Heart left ventricle (tissue), 16 donors: ENCODE measurements at regions not wholly inside any gene's neighbourhood (a gene's known extent, or its start where the extent isn't known, plus 50 kb on each side); places are given as distances from the start of the nearest gene placed in this dataset.

Source experiments
- ATAC-seq, 4 donors: fragments of 200-7000 bp; cut with Tn5 transposase; one replicate each; pipeline ENCODE4 v1.9.1; 2020 to 2022; ENCODE audit warnings: moderate library complexity in 4 of 4, mild to moderate bottlenecking in 3 of 4, moderate number of reproducible peaks in 1 of 4
- DNase-seq, 5 donors: peaks; one replicate each; pipeline ENCODE4 v3.0.0-alpha.2; 2020
- H3K27ac ChIP-seq, 12 donors: fragments of 200-600 bp; sonication (generic) in 4 of 12; one replicate each; pipeline versions ENCODE4 v1.5.0 to v1.8.0; 2016 to 2022; ENCODE audit warnings: mild to moderate bottlenecking in 2 of 12
- H3K27me3 ChIP-seq, 9 donors: fragments of 200-600 bp; sonication (generic) in 2 of 9; one replicate each; pipeline versions ENCODE4 v1.5.1 to v1.8.0; 2016 to 2022; ENCODE audit warnings: mild to moderate bottlenecking in 3 of 9
- H3K36me3 ChIP-seq, 9 donors: fragments of 200-600 bp; sonication (generic) in 2 of 9; one replicate each; pipeline versions ENCODE4 v1.5.0 to v1.8.0; 2018 to 2022; ENCODE audit warnings: mild to moderate bottlenecking in 2 of 9
- H3K4me1 ChIP-seq, 12 donors: fragments of 200-600 bp; sonication (generic) in 4 of 12; one replicate each; pipeline versions ENCODE4 v1.5.0 to v1.8.0; 2016 to 2022; ENCODE audit warnings: mild to moderate bottlenecking in 3 of 12
- H3K4me3 ChIP-seq, 12 donors: fragments of 200-600 bp; sonication (generic) in 4 of 12; one replicate each; pipeline versions ENCODE4 v1.5.0 to v1.8.0; 2017 to 2022; ENCODE audit warnings: mild to moderate bottlenecking in 9 of 12, moderate library complexity in 4 of 12
- H3K9me3 ChIP-seq, 12 donors: fragments of 200-600 bp; sonication (generic) in 4 of 12; one replicate each; pipeline versions ENCODE4 v1.5.0 to v1.8.0; 2016 to 2022; ENCODE audit warnings: mild to moderate bottlenecking in 1 of 12
- CTCF ChIP-seq, 12 donors: fragments of 200-600 bp; sonication (generic) in 4 of 12; IDR thresholded peaks; one replicate each; pipeline versions ENCODE4 v1.5.0 to v1.8.0; 2018 to 2022; ENCODE audit warnings: antibody characterized with exemption in 12 of 12, mild to moderate bottlenecking in 5 of 12
- POLR2A ChIP-seq, 2 donors: fragments of 450-650 bp; IDR thresholded peaks; one replicate each; pipeline ENCODE4 v1.6.1; 2017; ENCODE audit warnings: antibody characterized with exemption in 2 of 2, mild to moderate bottlenecking in 2 of 2, moderate library complexity in 2 of 2
- WGBS, 4 donors: extraction: QIAGEN DNeasy Blood & Tissue Kit in 2 of 4; methylation state at CpG; one replicate each; pipeline versions ENCODE4 v1.1.5 to v1.1.7; 2013 to 2018; 5-methylcytosine and 5-hydroxymethylcytosine counted together
- intact Hi-C, 10 donors: fragments of 100-400 bp; cut with DNase I; formaldehyde crosslinking; loops; one replicate each; pipeline versions ENCODE4 v1.11.1 to v1.14.2; 2022
- donor health status: ischemic (EF 13 %, LVEDD 7.1; RV severe dilation, severe dysfunction).
- donor health status: healthy with polysubstance abuse.
- donor health status: DM: no; HTN: yes; CAD: no.
- donor health status: DM: no; HTN: no; CAD: no.
- donor health status: ischemic (EF 25% LVEDD 6.9; RV normal size, moderate dysfunction).
- donor health status: ischemic (EF 25% LVEDD 5.7; RV mildly dilated, moderate dysfunction).
- donor health status: healthy.
- donor health status: DM: yes; HTN: yes; CAD: no.
- donor health status: ischemic (EF 35%, LVEDD 5.7; RV mildly dilated, moderate dysfunction).
- donor health status: nonischemic (EF 11% LVEDD 7.7; RV severe dilation, severe dysfunction).
- donor health status: DM: yes; HTN: yes; CAD: no.
- donor health status: PGD.
- donor health status: ischemic (EF 29% LVEDD 5.4; RV normal size, mild dysfunction).
- donor health status: nonischemic (EF 23%, LVEDD 6.1; RV moderate dilation, normal function).

- no peak overlapping the region for H3K4me3 ChIP-seq
- DNase-seq: no peak
- WGBS, 4 donors: 89 to 95% (median 92%) methylated on average over 1 of the region's 1 CpG
- intact Hi-C loops: loop anchor here in 2 of 10 donors (5.0 to 10.0 kb wide), 2 partner anchors 63 to 70 kb away; no protein-coding TSS in a partner anchor
- H3K36me3 ChIP-seq: no peaks in the 10 kb centered on the region
- ATAC-seq: no peak
- H3K27me3 ChIP-seq: no peaks in the 10 kb centered on the region
- TF ChIP-seq CTCF (IDR thresholded peaks at IDR 0.05) (no peak), POLR2A (IDR thresholded peaks at IDR 0.05) (no peak)
- peaks cover 0 to 11% (median 0%) of the 10 kb centered on the region in 12 donors for H3K9me3 ChIP-seq
- H3K4me1 ChIP-seq: peaks cover 0 to 18% (median 0%) of the 10 kb centered on the region in 12 donors
- no peak overlapping the region for H3K27ac ChIP-seq
Measured at GRCh38 chr9:13677801-13678200, 398.3 kb upstream of the MPDZ start.

- no peak for TF ChIP-seq CTCF (IDR thresholded peaks at IDR 0.05)
- TF ChIP-seq POLR2A (IDR thresholded peaks at IDR 0.05): no peak
- no peaks in the 10 kb centered on the region for H3K27me3 ChIP-seq
- peak in 1 of 5 donors; percentile 19 for DNase-seq
- peaks cover 0 to 18% (median 0%) of the 10 kb centered on the region in 12 donors for H3K4me1 ChIP-seq
- peaks cover 0 to 11% (median 0%) of the 10 kb centered on the region in 12 donors for H3K9me3 ChIP-seq
- no peaks in the 10 kb centered on the region for H3K36me3 ChIP-seq
- WGBS, 4 donors: 24 to 32% (median 26%) methylated on average over 2 of the region's 2 CpGs
- H3K4me3 ChIP-seq: no peak overlapping the region
- ATAC-seq: peak; percentile 91 to 96 (median 94)
- H3K27ac ChIP-seq: peak overlapping the region in 9 of 12 donors; percentile 22 to 76 (median 59)
- intact Hi-C loops: loop anchor here in 2 of 10 donors (5.0 to 10.0 kb wide), 2 partner anchors 61 to 68 kb away; no protein-coding TSS in a partner anchor
Measured at GRCh38 chr9:13675638-13676000, 396.1 kb upstream of the MPDZ start.

GRCh38 chr9:13674926-13675637 is 395.6 kb upstream of the MPDZ start:
- TF ChIP-seq POLR2A (IDR thresholded peaks at IDR 0.05): no peak
- no peak for TF ChIP-seq CTCF (IDR thresholded peaks at IDR 0.05)
- ATAC-seq (peak; percentile 37 to 65 (median 58)), DNase-seq (no peak)
- H3K27ac ChIP-seq: peak overlapping the region in 9 of 12 donors; percentile 38 to 76 (median 58)
- no peaks in the 10 kb centered on the region for H3K27me3 ChIP-seq
- H3K36me3 ChIP-seq: no peaks in the 10 kb centered on the region
- peaks cover 0 to 18% (median 0%) of the 10 kb centered on the region in 12 donors for H3K4me1 ChIP-seq
- 66 to 72% (median 67%) methylated on average over 7 of the region's 7 CpGs for WGBS, 4 donors
- H3K4me3 ChIP-seq: no peak overlapping the region
- intact Hi-C loops: loop anchor here in 2 of 10 donors (5.0 to 10.0 kb wide), 2 partner anchors 60 to 68 kb away; no protein-coding TSS in a partner anchor
- peaks cover 0 to 11% (median 0%) of the 10 kb centered on the region in 12 donors for H3K9me3 ChIP-seq

GRCh38 chr9:13673348-13673747 is 393.9 kb upstream of the MPDZ start:
- ATAC-seq: no peak
- intact Hi-C loops: loop anchor here in 1 of 10 donors (10.0 kb wide), 1 partner anchor 59 kb away; no protein-coding TSS in a partner anchor
- H3K4me1 ChIP-seq: peaks cover 0 to 18% (median 0%) of the 10 kb centered on the region in 12 donors
- peaks cover 0 to 20% (median 9%) of the 10 kb centered on the region in 12 donors for H3K9me3 ChIP-seq
- no peak overlapping the region for H3K27ac ChIP-seq
- no peak overlapping the region for H3K4me3 ChIP-seq
- WGBS, 4 donors: 44 to 87% (median 77%) methylated on average over 3 of the region's 3 CpGs
- no peak for TF ChIP-seq CTCF (IDR thresholded peaks at IDR 0.05)
- no peak for TF ChIP-seq POLR2A (IDR thresholded peaks at IDR 0.05)
- no peak for DNase-seq
- no peaks in the 10 kb centered on the region for H3K36me3 ChIP-seq
- H3K27me3 ChIP-seq: no peaks in the 10 kb centered on the region
